ENCODE measurements at regions not wholly inside any gene's neighbourhood (a gene's known extent, or its start where the extent isn't known, plus 50 kb on each side); places are given as distances from the start of the nearest gene placed in this dataset.
A peak's percentile ranks its signal among the peaks of the same experiment; 100 is the strongest.

GRCh38 chr6:144343701-144344428 is 58.7 kb downstream of the UTRN start (continued):
- TF ChIP-seq THAP8 (CRISPR knock-in tag; IDR thresholded peaks at IDR 0.05; ENCODE audit: borderline replicate concordance) (no peak), PAX8 (CRISPR knock-in tag; IDR thresholded peaks at IDR 0.05; ENCODE audit: borderline replicate concordance) (no peak), MAFF (IDR thresholded peaks at IDR 0.05; ENCODE audit: low read depth, low read length) (no peak), ZNF512B (CRISPR knock-in tag; IDR thresholded peaks at IDR 0.05; ENCODE audit: borderline replicate concordance) (0 out of 2 replicates have a peak, but pooled peaks have one; percentile 31), ATF7-NPFF (CRISPR knock-in tag; IDR thresholded peaks at IDR 0.05; ENCODE audit: low read depth) (no peak), CHCHD3 (CRISPR knock-in tag; IDR thresholded peaks at IDR 0.05) (no peak), DNMT3B (CRISPR knock-in tag; conservative IDR thresholded peaks at IDR 0.05) (0 out of 2 replicates have a peak, but pooled peaks have one; percentile 47), TP53 (CRISPR knock-in tag; conservative IDR thresholded peaks at IDR 0.05) (0 out of 2 replicates have a peak, but pooled peaks have one; percentile 51), ZNF883 (CRISPR knock-in tag; IDR thresholded peaks at IDR 0.05; ENCODE audit: not compliant biosample characterization) (no peak), REL (CRISPR knock-in tag; conservative IDR thresholded peaks at IDR 0.05) (no peak)
- TF ChIP-seq, protein P1, sequence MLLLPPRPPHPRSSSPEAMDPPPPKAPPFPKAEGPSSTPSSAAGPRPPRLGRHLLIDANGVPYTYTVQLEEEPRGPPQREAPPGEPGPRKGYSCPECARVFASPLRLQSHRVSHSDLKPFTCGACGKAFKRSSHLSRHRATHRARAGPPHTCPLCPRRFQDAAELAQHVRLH (CRISPR knock-in tag; IDR thresholded peaks at IDR 0.05; ENCODE audit: borderline replicate concordance, low read depth) = peak; percentile 66; the same call in 1 of the 2 replicates

Data from HepG2 (cell line).